K562 (cell line): ENCODE measurements at regions not wholly inside any gene's neighbourhood (a gene's known extent, or its start where the extent isn't known, plus 50 kb on each side); places are given as distances from the start of the nearest gene placed in this dataset.

Experiments
- ATAC-seq: fragments of 200-7000 bp; cut with Tn5 transposase; 3 replicates; pipeline ENCODE4 v1.9.1; 2020; ENCODE audit warnings: moderate library complexity
- BruUV-seq: library from RNA; stranded (reverse); fragments of 400-500 nt; replicated peaks from 2 replicates; lab custom pipeline; 2021; lab: Mats Ljungman, UMichigan
- CTCF ChIA-PET: fragments of 300-600 bp; formaldehyde crosslinking; extraction: SDS; loops from one replicate; lab custom pipeline; 2021; ENCODE audit warnings: low intra/inter-chr PET ratio; lab: Yijun Ruan, JAX
- POLR2A ChIA-PET: fragments of 300-600, 350-650 bp; sonication (Branson Sonifier 250); formaldehyde crosslinking; extraction: SDS; loops from one replicate; lab custom pipeline; 2021; ENCODE audit warnings: antibody characterized with exemption, inconsistent platforms; lab: Yijun Ruan, JAX
- DNase-seq, 4 experiments: peaks; one replicate each; pipeline versions ENCODE4 v3.0.0 to v3.0.0-alpha.2; 2011 to 2018; ENCODE audit warnings: low spot score in 3 of 4, mixed read lengths in 3 of 4; ENCODE audit errors: extremely low read depth in 1 of 4
- FAIRE-seq: peaks from 2 replicates; lab custom pipeline; 2011; peaks lifted over from hg19 to GRCh38; lab: Jason Lieb, UNC
- H2AFZ ChIP-seq: 2 replicates; pipeline ENCODE4 v1.6.0; 2011; ENCODE audit warnings: low read depth, low read length, control low read depth, inconsistent platforms
- H3K27ac ChIP-seq: fragments of 200-600 bp; 3 replicates; pipeline ENCODE4 v1.8.0; 2011; ENCODE audit warnings: low read depth, mild to moderate bottlenecking, control low read depth, inconsistent platforms, low read length, moderate library complexity, mixed read lengths; ENCODE audit errors: extremely low read depth
- H3K27me3 ChIP-seq, 2 experiments: fragments of 300-600 bp in 1 of 2; 2 replicates in 1 of 2; 3 replicates in 1 of 2; pipeline versions ENCODE4 v1.6.0 to v1.8.0; 2011; ENCODE audit warnings: inconsistent platforms in 2 of 2, low read length in 2 of 2, mild to moderate bottlenecking in 1 of 2, mixed read lengths in 1 of 2, moderate library complexity in 1 of 2; ENCODE audit not compliant: control insufficient read depth in 2 of 2, insufficient read depth in 2 of 2
- H3K36me3 ChIP-seq: fragments of 300-600 bp; 3 replicates; pipeline ENCODE4 v1.8.0; 2011; ENCODE audit warnings: mild to moderate bottlenecking, low read length, inconsistent platforms; ENCODE audit not compliant: control insufficient read depth, insufficient read depth
- H3K4me1 ChIP-seq, 2 experiments: fragments of 200-600 bp in 1 of 2; replicated peaks in 1 of 2; 2 replicates in 1 of 2; 3 replicates in 1 of 2; pipeline versions ENCODE4 v1.5.1 to v1.8.0; 2011; ENCODE audit warnings: inconsistent platforms in 2 of 2, low read length in 2 of 2, mild to moderate bottlenecking in 1 of 2, mixed read lengths in 1 of 2, moderate library complexity in 1 of 2; ENCODE audit not compliant: control insufficient read depth in 2 of 2, insufficient read depth in 2 of 2
- H3K4me2 ChIP-seq: 2 replicates; pipeline ENCODE4 v1.6.1; 2011; ENCODE audit warnings: low read length, control low read depth, inconsistent platforms, mixed read lengths; ENCODE audit not compliant: insufficient read depth
- H3K4me3 ChIP-seq: fragments of 200-600 bp; sonication (generic), shearing (Covaris generic); 2 replicates; pipeline ENCODE4 v1.5.1; 2016; ENCODE audit warnings: control low read depth, inconsistent platforms
- H3K79me2 ChIP-seq: fragments of 200-600 bp; 3 replicates; pipeline ENCODE4 v1.8.0; 2011; ENCODE audit warnings: low read length, inconsistent platforms; ENCODE audit not compliant: control insufficient read depth, insufficient read depth
- H3K9ac ChIP-seq, 2 experiments: 2 replicates each; pipeline versions ENCODE4 v1.6.0 to v1.6.1; 2011; ENCODE audit warnings: low read depth in 2 of 2, low read length in 2 of 2, control low read depth in 1 of 2, inconsistent platforms in 1 of 2, mild to moderate bottlenecking in 1 of 2, mixed read lengths in 1 of 2; ENCODE audit not compliant: insufficient read depth in 1 of 2
- H3K9me1 ChIP-seq: one replicate; pipeline ENCODE4 v1.6.0; 2011; ENCODE audit warnings: inconsistent platforms, mild to moderate bottlenecking, low read length, moderate library complexity; ENCODE audit not compliant: control insufficient read depth, insufficient read depth
- H3K9me3 ChIP-seq: replicated peaks from 2 replicates; pipeline ENCODE4 v1.5.1; 2011; ENCODE audit warnings: low read depth, low read length, inconsistent platforms; ENCODE audit not compliant: control insufficient read depth, insufficient read depth
- H4K20me1 ChIP-seq: replicated peaks from 2 replicates; pipeline ENCODE4 v1.6.1; 2011; ENCODE audit warnings: low read length, inconsistent platforms, mixed read lengths; ENCODE audit not compliant: control insufficient read depth, insufficient read depth
- ATF1 ChIP-seq, 2 experiments: fragments of 450-650 bp in 1 of 2; IDR thresholded peaks; 2 replicates each; pipeline ENCODE4 v1.6.1; 2016; ENCODE audit warnings: missing compliant biosample characterization in 1 of 2, missing genetic modification characterization in 1 of 2
- EP400 ChIP-seq: fragments of 450-650 bp; IDR thresholded peaks from 2 replicates; pipeline ENCODE4 v1.6.1; 2017; ENCODE audit warnings: antibody characterized with exemption, mild to moderate bottlenecking, moderate library complexity
- GABPB2 ChIP-seq: fragments of 250-450 bp; sonication (Bioruptor Pico); conservative IDR thresholded peaks from 2 replicates; pipeline ENCODE4 v1.5.1; 2021; ENCODE audit warnings: mild to moderate bottlenecking
- HCFC1 ChIP-seq: IDR thresholded peaks from 2 replicates; pipeline ENCODE4 v1.6.1; 2012; ENCODE audit warnings: low read depth, low read length, improper control_type of control experiment
- MCM3 ChIP-seq: fragments of 450-650 bp; IDR thresholded peaks from 2 replicates; pipeline ENCODE4 v1.6.1; 2016
- TCF7 ChIP-seq: sonication (generic); IDR thresholded peaks from 2 replicates; pipeline ENCODE4 v1.6.1; 2016; ENCODE audit warnings: antibody characterized with exemption, borderline replicate concordance
- ZBTB17 ChIP-seq: fragments of 450-650 bp; formaldehyde crosslinking; IDR thresholded peaks from 2 replicates; pipeline ENCODE4 v1.4.0; 2020; ENCODE audit warnings: mild to moderate bottlenecking
- ZFP1 ChIP-seq: fragments of 450-650 bp; formaldehyde crosslinking; IDR thresholded peaks from 2 replicates; pipeline ENCODE4 v1.4.0; 2020; ENCODE audit warnings: mild to moderate bottlenecking, mixed read lengths
- ZNF217 ChIP-seq: sonication (generic); formaldehyde crosslinking; IDR thresholded peaks from 2 replicates; pipeline ENCODE4 v1.8.0; 2022; ENCODE audit warnings: mild to moderate bottlenecking, missing genetic modification reagents
- WGBS: fragments of 100-300 bp; shearing (Covaris generic); methylation state at CpG from one replicate; pipeline ENCODE4 v1.1.6; 2016; ENCODE audit warnings: low coverage, mixed read lengths; ENCODE audit not compliant: insufficient coverage; ENCODE audit errors: missing lambda C conversion rate; 5-methylcytosine and 5-hydroxymethylcytosine counted together
- in situ Hi-C: fragments of 300-500 bp; cut with MboI; formaldehyde crosslinking; loops from 4 replicates; pipeline ENCODE4 v1.15.0; 2018; ENCODE audit warnings: inconsistent platforms, mixed read lengths
- intact Hi-C: fragments of 100-400 bp; cut with micrococcal nuclease; formaldehyde crosslinking; loops from 2 replicates; pipeline ENCODE4 v1.14.2; 2022
- TF ChIP-seq, protein P1 (sequence below): sonication (generic); formaldehyde crosslinking; IDR thresholded peaks from 2 replicates; pipeline ENCODE4 v1.5.0; 2020; ENCODE audit warnings: missing genetic modification reagents

DNA sequence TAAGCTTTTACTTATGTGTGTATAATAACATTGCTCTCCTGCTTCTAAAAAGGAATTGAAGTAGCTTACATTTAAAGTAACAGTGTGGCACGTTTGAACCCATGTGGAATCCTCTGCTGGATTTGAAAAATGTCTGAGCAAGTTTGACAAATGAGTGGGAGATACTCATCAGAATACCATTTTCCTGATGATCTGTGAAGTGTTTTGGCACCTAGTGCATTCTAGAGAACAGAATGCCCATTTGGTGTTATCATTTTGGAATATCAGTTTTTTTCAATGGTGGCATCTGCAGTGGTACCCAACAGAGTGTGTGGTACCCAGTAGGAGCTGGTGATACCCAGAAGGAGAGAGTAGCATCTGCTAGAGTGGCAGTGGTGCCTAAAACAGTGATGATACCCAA lies 471.1 kb downstream of the PLK2 start (continued):
- no peak for TF ChIP-seq ZNF217 (CRISPR knock-in tag)
- no peak for TF ChIP-seq HCFC1
- TF ChIP-seq TCF7 = no peak
- TF ChIP-seq GABPB2 (CRISPR knock-in tag) = no peak
- no peak for TF ChIP-seq ZBTB17 (CRISPR knock-in tag)

DNA sequence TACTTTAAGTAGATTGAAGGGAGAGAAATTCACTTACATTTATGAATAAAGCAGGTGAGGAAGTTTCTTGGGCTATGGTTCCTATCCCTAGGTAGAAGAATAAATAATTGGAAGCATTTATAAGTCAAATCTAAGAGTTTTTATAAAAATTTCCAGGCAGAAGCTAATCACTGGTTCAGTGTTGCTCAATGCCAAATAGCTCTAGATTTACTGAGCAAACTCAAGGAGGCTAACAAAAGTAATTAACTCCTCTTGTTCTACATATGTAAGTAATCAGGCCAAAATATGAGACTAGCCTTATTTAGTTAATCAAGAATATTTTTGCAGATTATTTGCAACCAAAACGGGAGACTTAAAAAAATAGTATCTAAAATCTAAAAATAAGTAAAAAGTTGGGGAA lies 472.3 kb downstream of the PLK2 start:
- H3K27me3 ChIP-seq = no peaks in the 10 kb centered on the region
- in situ Hi-C loops (no loop called here), intact Hi-C loops (no loop called here)
- H3K9me3 ChIP-seq = no peaks in the 10 kb centered on the region; the same call in 1 of the 2 replicates
- H3K4me3 ChIP-seq = no peak overlapping the region
- FAIRE-seq = no peak
- H2AFZ ChIP-seq = no peak overlapping the region
- H3K36me3 ChIP-seq = no peaks in the 10 kb centered on the region
- H4K20me1 ChIP-seq = no peaks in the 10 kb centered on the region
- no peak overlapping the region for H3K9ac ChIP-seq
- no TSS peak for BruUV-seq
- TF ChIP-seq ZFP1 (no peak), ATF1 (CRISPR knock-in tag; IDR thresholded peaks at IDR 0.05) (no peak), ATF1 (tag; IDR thresholded peaks at IDR 0.05) (no peak), MCM3 (no peak), EP400 (no peak)
- TF ChIP-seq, protein P1, sequence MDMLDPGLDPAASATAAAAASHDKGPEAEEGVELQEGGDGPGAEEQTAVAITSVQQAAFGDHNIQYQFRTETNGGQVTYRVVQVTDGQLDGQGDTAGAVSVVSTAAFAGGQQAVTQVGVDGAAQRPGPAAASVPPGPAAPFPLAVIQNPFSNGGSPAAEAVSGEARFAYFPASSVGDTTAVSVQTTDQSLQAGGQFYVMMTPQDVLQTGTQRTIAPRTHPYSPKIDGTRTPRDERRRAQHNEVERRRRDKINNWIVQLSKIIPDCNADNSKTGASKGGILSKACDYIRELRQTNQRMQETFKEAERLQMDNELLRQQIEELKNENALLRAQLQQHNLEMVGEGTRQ (CRISPR knock-in tag) = no peak
- no peak overlapping the region for H3K4me2 ChIP-seq
- H3K4me1 ChIP-seq = no peaks in the 10 kb centered on the region
- no peak overlapping the region for H3K27ac ChIP-seq
- no peak for ATAC-seq
- H3K9me1 ChIP-seq = no peaks in the 10 kb centered on the region
- POLR2A ChIA-PET = no interaction called here
- CTCF ChIA-PET = no interaction called here
- no peaks in the 10 kb centered on the region for H3K79me2 ChIP-seq
- DNase-seq = no peak
- WGBS = 0% methylated on average over 1 of the region's 1 CpG
